Panc1 (cell line): ENCODE measurements at regions not wholly inside any gene's neighbourhood (a gene's known extent, or its start where the extent isn't known, plus 50 kb on each side); places are given as distances from the start of the nearest gene placed in this dataset.

Experiments used
- ATAC-seq: fragments of 200-7000 bp; cut with Tn5 transposase; 2 replicates; pipeline ENCODE4 v1.9.1; 2020; ENCODE audit warnings: mild to moderate bottlenecking, moderate library complexity
- BruUV-seq: library from RNA; stranded (reverse); fragments of 400-500 nt; replicated peaks from 2 replicates; lab custom pipeline; 2021; lab: Mats Ljungman, UMichigan
- CTCF ChIA-PET: fragments of 300-600 bp; sonication (Branson Sonifier 250); formaldehyde crosslinking; loops from one replicate; lab custom pipeline; 2022; ENCODE audit warnings: antibody characterized with exemption; lab: Charles Lee
- POLR2A ChIA-PET: fragments of 300-600 bp; sonication (Branson Sonifier 250); formaldehyde crosslinking; loops from one replicate; lab custom pipeline; 2022; ENCODE audit warnings: antibody characterized with exemption; lab: Charles Lee
- DNase-seq: peaks from one replicate; pipeline ENCODE4 v3.0.0-alpha.2; 2010; ENCODE audit warnings: low read depth, low spot score
- H3K27ac ChIP-seq: 2 replicates; pipeline ENCODE4 v1.5.1; 2011; ENCODE audit warnings: mild to moderate bottlenecking, low read length, inconsistent platforms
- H3K27me3 ChIP-seq: fragments of 200-500 bp; sonication (Bioruptor generic); 2 replicates; pipeline ENCODE4 v1.6.0; 2014; ENCODE audit warnings: low read length, inconsistent platforms; ENCODE audit not compliant: control insufficient read depth, insufficient read depth
- H3K36me3 ChIP-seq: fragments of 200-500 bp; sonication (Bioruptor generic); 2 replicates; pipeline ENCODE4 v1.5.1; 2014; ENCODE audit warnings: inconsistent platforms, mild to moderate bottlenecking, low read length, moderate library complexity; ENCODE audit not compliant: control insufficient read depth, insufficient read depth
- H3K4me1 ChIP-seq: 2 replicates; pipeline ENCODE4 v1.5.1; 2011; ENCODE audit warnings: inconsistent platforms, mild to moderate bottlenecking, low read length, moderate library complexity; ENCODE audit not compliant: control insufficient read depth, insufficient read depth
- H3K4me3 ChIP-seq, 2 experiments: 2 replicates each; pipeline ENCODE4 v1.5.1; 2011 to 2012; ENCODE audit warnings: low read depth in 2 of 2, low read length in 2 of 2, mild to moderate bottlenecking in 2 of 2, inconsistent platforms in 1 of 2, moderate library complexity in 1 of 2
- H3K9me3 ChIP-seq: fragments of 200-500 bp; sonication (Bioruptor generic); 2 replicates; pipeline ENCODE4 v1.5.1; 2014; ENCODE audit warnings: low read depth, mild to moderate bottlenecking, inconsistent platforms, low read length, moderate library complexity; ENCODE audit not compliant: control insufficient read depth, insufficient read depth
- POLR2AphosphoS5 ChIP-seq: IDR thresholded peaks from 2 replicates; pipeline ENCODE4 v1.6.1; 2012; ENCODE audit warnings: mild to moderate bottlenecking, low read depth, low read length, moderate library complexity
- SIN3A ChIP-seq: IDR thresholded peaks from 2 replicates; pipeline ENCODE4 v1.6.1; 2012; ENCODE audit warnings: low read depth, mild to moderate bottlenecking, low read length, moderate library complexity, borderline replicate concordance; ENCODE audit not compliant: insufficient read depth
- TCF7L2 ChIP-seq: IDR thresholded peaks from 2 replicates; pipeline ENCODE4 v1.6.1; 2011; ENCODE audit warnings: mild to moderate bottlenecking, low read depth, low read length, inconsistent platforms
- in situ Hi-C: cut with HindIII; loops from 2 replicates; pipeline ENCODE4 v1.10.0; 2016; ENCODE audit warnings: low sequenced_read_pairs, low pct_unique_long_range_greater_than_20kb
- intact Hi-C: fragments of 100-400 bp; cut with micrococcal nuclease; formaldehyde crosslinking; loops from one replicate; pipeline ENCODE4 v1.10.0; 2022; ENCODE audit not compliant: unreplicated experiment
- TF ChIP-seq, protein P1 (sequence below): fragments of 450-650 bp; IDR thresholded peaks from 2 replicates; pipeline ENCODE4 v1.5.1; 2017; ENCODE audit warnings: mild to moderate bottlenecking
- TF ChIP-seq, protein P2 (sequence below), 2 experiments: IDR thresholded peaks; 2 replicates each; pipeline ENCODE4 v1.6.1; 2011 to 2012; ENCODE audit warnings: low read depth in 2 of 2, control low read depth in 1 of 2, low read length in 1 of 2, mild to moderate bottlenecking in 1 of 2, moderate library complexity in 1 of 2; ENCODE audit not compliant: insufficient read depth in 1 of 2

DNA sequence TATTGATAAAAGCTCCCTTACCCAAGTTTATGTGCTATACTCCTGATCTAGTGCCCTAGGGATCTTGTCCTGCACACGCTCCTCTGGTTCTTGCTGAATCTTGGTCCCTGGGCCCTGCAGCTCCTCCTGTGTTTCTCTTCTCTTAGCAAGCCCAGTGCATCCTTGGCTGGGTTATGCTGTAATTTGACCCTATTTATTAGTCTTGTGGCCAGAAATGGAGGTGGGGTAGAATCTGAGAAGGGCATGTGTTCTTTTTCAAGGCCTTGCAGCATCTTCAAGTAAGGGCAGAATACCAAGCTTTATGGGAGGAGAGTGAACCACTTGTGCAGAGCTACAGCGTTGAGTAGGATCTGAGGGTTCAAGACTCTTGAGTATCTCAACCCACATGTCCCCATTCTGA is 366.8 kb downstream of the FAM170A start:
- H3K27ac ChIP-seq: no peak overlapping the region
- H3K9me3 ChIP-seq: no peaks in the 10 kb centered on the region
- POLR2A ChIA-PET: no interaction called here
- no peaks in the 10 kb centered on the region for H3K4me1 ChIP-seq
- intact Hi-C loops (no loop called here), in situ Hi-C loops (no loop called here)
- H3K4me3 ChIP-seq: no peak overlapping the region
- no peaks in the 10 kb centered on the region for H3K27me3 ChIP-seq
- no TSS peak for BruUV-seq
- H3K36me3 ChIP-seq: no peaks in the 10 kb centered on the region
- ATAC-seq (no peak), DNase-seq (no peak)
- CTCF ChIA-PET: no interaction called here
- TF ChIP-seq, protein P1, sequence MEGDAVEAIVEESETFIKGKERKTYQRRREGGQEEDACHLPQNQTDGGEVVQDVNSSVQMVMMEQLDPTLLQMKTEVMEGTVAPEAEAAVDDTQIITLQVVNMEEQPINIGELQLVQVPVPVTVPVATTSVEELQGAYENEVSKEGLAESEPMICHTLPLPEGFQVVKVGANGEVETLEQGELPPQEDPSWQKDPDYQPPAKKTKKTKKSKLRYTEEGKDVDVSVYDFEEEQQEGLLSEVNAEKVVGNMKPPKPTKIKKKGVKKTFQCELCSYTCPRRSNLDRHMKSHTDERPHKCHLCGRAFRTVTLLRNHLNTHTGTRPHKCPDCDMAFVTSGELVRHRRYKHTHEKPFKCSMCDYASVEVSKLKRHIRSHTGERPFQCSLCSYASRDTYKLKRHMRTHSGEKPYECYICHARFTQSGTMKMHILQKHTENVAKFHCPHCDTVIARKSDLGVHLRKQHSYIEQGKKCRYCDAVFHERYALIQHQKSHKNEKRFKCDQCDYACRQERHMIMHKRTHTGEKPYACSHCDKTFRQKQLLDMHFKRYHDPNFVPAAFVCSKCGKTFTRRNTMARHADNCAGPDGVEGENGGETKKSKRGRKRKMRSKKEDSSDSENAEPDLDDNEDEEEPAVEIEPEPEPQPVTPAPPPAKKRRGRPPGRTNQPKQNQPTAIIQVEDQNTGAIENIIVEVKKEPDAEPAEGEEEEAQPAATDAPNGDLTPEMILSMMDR: no peak
- TF ChIP-seq POLR2AphosphoS5: no peak
- TF ChIP-seq, protein P2, sequence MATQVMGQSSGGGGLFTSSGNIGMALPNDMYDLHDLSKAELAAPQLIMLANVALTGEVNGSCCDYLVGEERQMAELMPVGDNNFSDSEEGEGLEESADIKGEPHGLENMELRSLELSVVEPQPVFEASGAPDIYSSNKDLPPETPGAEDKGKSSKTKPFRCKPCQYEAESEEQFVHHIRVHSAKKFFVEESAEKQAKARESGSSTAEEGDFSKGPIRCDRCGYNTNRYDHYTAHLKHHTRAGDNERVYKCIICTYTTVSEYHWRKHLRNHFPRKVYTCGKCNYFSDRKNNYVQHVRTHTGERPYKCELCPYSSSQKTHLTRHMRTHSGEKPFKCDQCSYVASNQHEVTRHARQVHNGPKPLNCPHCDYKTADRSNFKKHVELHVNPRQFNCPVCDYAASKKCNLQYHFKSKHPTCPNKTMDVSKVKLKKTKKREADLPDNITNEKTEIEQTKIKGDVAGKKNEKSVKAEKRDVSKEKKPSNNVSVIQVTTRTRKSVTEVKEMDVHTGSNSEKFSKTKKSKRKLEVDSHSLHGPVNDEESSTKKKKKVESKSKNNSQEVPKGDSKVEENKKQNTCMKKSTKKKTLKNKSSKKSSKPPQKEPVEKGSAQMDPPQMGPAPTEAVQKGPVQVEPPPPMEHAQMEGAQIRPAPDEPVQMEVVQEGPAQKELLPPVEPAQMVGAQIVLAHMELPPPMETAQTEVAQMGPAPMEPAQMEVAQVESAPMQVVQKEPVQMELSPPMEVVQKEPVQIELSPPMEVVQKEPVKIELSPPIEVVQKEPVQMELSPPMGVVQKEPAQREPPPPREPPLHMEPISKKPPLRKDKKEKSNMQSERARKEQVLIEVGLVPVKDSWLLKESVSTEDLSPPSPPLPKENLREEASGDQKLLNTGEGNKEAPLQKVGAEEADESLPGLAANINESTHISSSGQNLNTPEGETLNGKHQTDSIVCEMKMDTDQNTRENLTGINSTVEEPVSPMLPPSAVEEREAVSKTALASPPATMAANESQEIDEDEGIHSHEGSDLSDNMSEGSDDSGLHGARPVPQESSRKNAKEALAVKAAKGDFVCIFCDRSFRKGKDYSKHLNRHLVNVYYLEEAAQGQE (IDR thresholded peaks at IDR 0.05; ENCODE audit: insufficient read depth in 1 of 2, low read depth in 2 of 2, low read length in 1 of 2): no peak
- no peak for TF ChIP-seq SIN3A
- TF ChIP-seq TCF7L2: no peak

DNA sequence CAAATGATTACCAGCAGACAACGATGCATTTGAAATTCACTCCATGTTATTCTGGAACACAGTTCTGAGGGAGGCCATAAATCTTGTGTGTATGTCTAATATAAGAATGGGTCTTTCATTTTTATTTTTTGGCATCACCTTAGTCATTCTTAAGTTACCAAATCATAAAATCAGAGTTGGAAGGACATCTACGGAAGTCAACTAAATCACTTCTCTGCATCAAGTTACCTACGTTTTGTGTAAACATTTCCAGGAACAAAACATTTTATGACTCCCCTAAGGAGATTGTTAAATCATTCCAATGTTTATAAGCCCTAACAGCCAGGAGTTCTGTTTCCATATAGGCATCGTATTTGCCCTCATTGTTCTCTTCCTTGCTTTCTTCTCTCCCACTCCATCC is 378.2 kb downstream of the FAM170A start:
- Histone ChIP-seq H3K36me3 (no peaks in the 10 kb centered on the region), H3K27ac (no peak overlapping the region), H3K4me1 (no peaks in the 10 kb centered on the region), H3K4me3 (no peak overlapping the region), H3K27me3 (no peaks in the 10 kb centered on the region), H3K9me3 (no peaks in the 10 kb centered on the region)
- intact Hi-C loops: no loop called here
- TF ChIP-seq TCF7L2 (peak; percentile 84), POLR2AphosphoS5 (no peak), SIN3A (no peak)
- TF ChIP-seq, protein P1: no peak
- TF ChIP-seq, protein P2 (IDR thresholded peaks at IDR 0.05; ENCODE audit: insufficient read depth in 1 of 2, low read depth in 2 of 2, low read length in 1 of 2): no peak
- in situ Hi-C loops: no loop called here
- ATAC-seq (no peak), DNase-seq (no peak)
- ChIA-PET POLR2A (no interaction called here), CTCF (no interaction called here)
- BruUV-seq: no TSS peak
